H1 (cell line): ENCODE measurements at regions not wholly inside any gene's neighbourhood (a gene's known extent, or its start where the extent isn't known, plus 50 kb on each side); places are given as distances from the start of the nearest gene placed in this dataset.

Experiments
- ASH2L ChIP-seq: fragments of 200-600, 300-600 bp; sonication (generic); IDR thresholded peaks from one replicate; pipeline ENCODE4 v1.7.1; 2017; ENCODE audit warnings: low read length
- ATF3 ChIP-seq: IDR thresholded peaks from 2 replicates; pipeline ENCODE4 v1.6.1; 2011; ENCODE audit warnings: low read depth, mild to moderate bottlenecking, low read length; ENCODE audit not compliant: insufficient read depth
- CHD7 ChIP-seq: fragments of 300-600 bp; sonication (generic); IDR thresholded peaks from 2 replicates; pipeline ENCODE4 v1.7.1; 2012; ENCODE audit warnings: low read length, moderate library complexity, mild to moderate bottlenecking, inconsistent platforms; ENCODE audit not compliant: insufficient replicate concordance
- E2F6 ChIP-seq: IDR thresholded peaks from 2 replicates; pipeline ENCODE4 v1.6.1; 2012; ENCODE audit warnings: inconsistent platforms
- POU5F1 ChIP-seq: IDR thresholded peaks from 2 replicates; pipeline ENCODE4 v1.6.1; 2011; ENCODE audit warnings: low read depth, mild to moderate bottlenecking, low read length, moderate library complexity
- RBBP5 ChIP-seq: IDR thresholded peaks from 2 replicates; pipeline ENCODE4 v1.7.1; 2012; ENCODE audit warnings: low read depth, mild to moderate bottlenecking, inconsistent platforms, low read length, moderate library complexity, borderline replicate concordance
- SUZ12 ChIP-seq: fragments of 200-600 bp; sonication (generic); IDR thresholded peaks from 2 replicates; pipeline ENCODE4 v1.6.1; 2012; ENCODE audit warnings: mild to moderate bottlenecking, inconsistent platforms, low read length, moderate library complexity, mixed read lengths
- TAF1 ChIP-seq: IDR thresholded peaks from 2 replicates; pipeline ENCODE4 v1.6.1; 2011; ENCODE audit warnings: mild to moderate bottlenecking, low read depth, low read length
- TEAD4 ChIP-seq: IDR thresholded peaks from 2 replicates; pipeline ENCODE4 v1.6.1; 2012; ENCODE audit warnings: low read depth, low read length, inconsistent platforms, mixed read lengths
- USF2 ChIP-seq: IDR thresholded peaks from 2 replicates; pipeline ENCODE4 v1.6.1; 2011; ENCODE audit warnings: low read length, improper control_type of control experiment

GRCh38 chr12:65529106-65529505 lies 250.6 kb downstream of the MSRB3 start (continued):
- no peak for TF ChIP-seq CHD7
- no peak for TF ChIP-seq POU5F1
- no peak for TF ChIP-seq E2F6
- no peak for TF ChIP-seq TAF1
- TF ChIP-seq ATF3, result no peak
- TF ChIP-seq SUZ12, result no peak
- no peak for TF ChIP-seq TEAD4
- TF ChIP-seq ASH2L, result no peak
- no peak for TF ChIP-seq USF2
- no peak for TF ChIP-seq RBBP5
